Activated B cell treated with CpG ODN at 0.5 μM for 24 hours (primary cell): ENCODE measurements at regions not wholly inside any gene's neighbourhood (a gene's known extent, or its start where the extent isn't known, plus 50 kb on each side); places are given as distances from the start of the nearest gene placed in this dataset.

Source experiments
- ATAC-seq: fragments of 200-7000 bp; cut with Tn5 transposase; one replicate; pipeline ENCODE4 v1.10.0; 2021; ENCODE audit warnings: low read depth, mild to moderate bottlenecking, moderate library complexity
- CTCF ChIA-PET: fragments of 350-600 bp; sonication (Branson Sonifier 250); formaldehyde crosslinking; loops from one replicate; lab custom pipeline; 2021; ENCODE audit warnings: antibody characterized with exemption; lab: Charles Lee
- POLR2A ChIA-PET: fragments of 350-600 bp; sonication (Branson Sonifier 250); formaldehyde crosslinking; loops from one replicate; lab custom pipeline; 2021; ENCODE audit warnings: antibody characterized with exemption; lab: Charles Lee
- DNase-seq: peaks from one replicate; pipeline ENCODE4 v3.0.0; 2022
- H3K27ac Mint-ChIP-seq: one replicate; pipeline ENCODE4 v1.8.0; 2020; ENCODE audit warnings: mixed read lengths
- H3K27me3 Mint-ChIP-seq: one replicate; pipeline ENCODE4 v1.8.0; 2021; ENCODE audit warnings: mixed read lengths
- H3K36me3 Mint-ChIP-seq: one replicate; pipeline ENCODE4 v1.8.0; 2021; ENCODE audit warnings: low read depth, mixed read lengths
- H3K4me1 Mint-ChIP-seq: one replicate; pipeline ENCODE4 v1.8.0; 2021; ENCODE audit warnings: mixed read lengths
- H3K4me3 Mint-ChIP-seq: one replicate; pipeline ENCODE4 v1.8.0; 2020; ENCODE audit warnings: mild to moderate bottlenecking, mixed read lengths
- H3K9me3 Mint-ChIP-seq: one replicate; pipeline ENCODE4 v1.8.0; 2020; ENCODE audit warnings: mixed read lengths
- CTCF ChIP-seq: fragments of 200-600 bp; IDR thresholded peaks from one replicate; pipeline ENCODE4 v1.8.0; 2022; ENCODE audit warnings: antibody characterized with exemption, mild to moderate bottlenecking
- intact Hi-C: fragments of 100-400 bp; cut with micrococcal nuclease; formaldehyde crosslinking; loops from one replicate; pipeline ENCODE4 v1.15.1; 2024

- H3K36me3 Mint-ChIP-seq = no peaks in the 10 kb centered on the region
- TF ChIP-seq CTCF = no peak
- intact Hi-C loops = no loop called here
- H3K9me3 Mint-ChIP-seq = no peaks in the 10 kb centered on the region
- H3K27me3 Mint-ChIP-seq = no peaks in the 10 kb centered on the region
- H3K4me1 Mint-ChIP-seq = no peaks in the 10 kb centered on the region
- DNase-seq (no peak), ATAC-seq (no peak)
- CTCF ChIA-PET = no interaction called here
- H3K4me3 Mint-ChIP-seq = no peak overlapping the region
- POLR2A ChIA-PET = no interaction called here
- H3K27ac Mint-ChIP-seq = no peak overlapping the region
These were observed 134.4 kb downstream of the EFNB2 start for GRCh38 chr13:106401081-106401480.

GRCh38 chr13:106400289-106400688 is 135.2 kb downstream of the EFNB2 start:
- no peaks in the 10 kb centered on the region for H3K36me3 Mint-ChIP-seq
- no peak for ATAC-seq
- POLR2A ChIA-PET = no interaction called here
- no peak overlapping the region for H3K4me3 Mint-ChIP-seq
- TF ChIP-seq CTCF = no peak
- H3K27me3 Mint-ChIP-seq = no peaks in the 10 kb centered on the region
- CTCF ChIA-PET = no interaction called here
- H3K4me1 Mint-ChIP-seq = no peaks in the 10 kb centered on the region
- no peak overlapping the region for H3K27ac Mint-ChIP-seq
- intact Hi-C loops = no loop called here
- no peak for DNase-seq
- no peaks in the 10 kb centered on the region for H3K9me3 Mint-ChIP-seq

- DNase-seq = no peak
- no peak overlapping the region for H3K27ac Mint-ChIP-seq
- ChIA-PET CTCF (no interaction called here), POLR2A (no interaction called here)
- ATAC-seq = no peak
- H3K27me3 Mint-ChIP-seq = no peaks in the 10 kb centered on the region
- H3K9me3 Mint-ChIP-seq = no peaks in the 10 kb centered on the region
- no peak overlapping the region for H3K4me3 Mint-ChIP-seq
- H3K4me1 Mint-ChIP-seq = no peaks in the 10 kb centered on the region
- intact Hi-C loops = no loop called here
- no peaks in the 10 kb centered on the region for H3K36me3 Mint-ChIP-seq
- TF ChIP-seq CTCF = no peak
These were observed 137.2 kb downstream of the EFNB2 start for GRCh38 chr13:106398289-106398688.

- DNase-seq = no peak
- Mint-ChIP-seq H3K27me3 (peaks cover 3% of the 10 kb centered on the region), H3K4me1 (no peaks in the 10 kb centered on the region), H3K9me3 (no peaks in the 10 kb centered on the region), H3K36me3 (no peaks in the 10 kb centered on the region), H3K27ac (no peak overlapping the region), H3K4me3 (no peak overlapping the region)
- TF ChIP-seq CTCF = no peak
- ATAC-seq = no peak
- ChIA-PET POLR2A (no interaction called here), CTCF (no interaction called here)
- intact Hi-C loops = no loop called here
These were observed 141.7 kb downstream of the EFNB2 start for GRCh38 chr13:106393776-106394175.

- Mint-ChIP-seq H3K36me3 (no peaks in the 10 kb centered on the region), H3K4me1 (no peaks in the 10 kb centered on the region), H3K9me3 (no peaks in the 10 kb centered on the region), H3K27ac (no peak overlapping the region), H3K27me3 (peaks cover 3% of the 10 kb centered on the region), H3K4me3 (no peak overlapping the region)
- CTCF ChIA-PET = no interaction called here
- ATAC-seq (no peak), DNase-seq (no peak)
- intact Hi-C loops = no loop called here
- no peak for TF ChIP-seq CTCF
- POLR2A ChIA-PET = no interaction called here
These were observed 143.8 kb downstream of the EFNB2 start for GRCh38 chr13:106391681-106392080.
